Spleen (tissue), 11 donors: ENCODE measurements at regions not wholly inside any gene's neighbourhood (a gene's known extent, or its start where the extent isn't known, plus 50 kb on each side); places are given as distances from the start of the nearest gene placed in this dataset.

Experiments used
- DNase-seq: peaks from one replicate; pipeline ENCODE4 v3.0.0-alpha.2; 2020
- H3K27ac ChIP-seq, 8 donors: fragments of 200-600 bp; sonication (generic) in 7 of 8; 1 replicate in 4 of 8; 2 replicates in 4 of 8; pipeline versions ENCODE4 v1.5.0 to v1.8.0; 2016 to 2021; ENCODE audit warnings: inconsistent platforms in 4 of 8, mild to moderate bottlenecking in 4 of 8, moderate library complexity in 1 of 8
- H3K27me3 ChIP-seq, 7 donors: fragments of 200-600 bp; sonication (generic) in 6 of 7; replicated peaks in 1 of 7; 1 replicate in 4 of 7; 2 replicates in 3 of 7; pipeline versions ENCODE4 v1.5.0 to v1.8.0; 2016 to 2021; ENCODE audit warnings: inconsistent platforms in 3 of 7, mild to moderate bottlenecking in 1 of 7
- H3K36me3 ChIP-seq, 6 donors: fragments of 200-600 bp; sonication (generic) in 5 of 6; 1 replicate in 4 of 6; 2 replicates in 2 of 6; pipeline versions ENCODE4 v1.5.0 to v1.8.0; 2016 to 2021; ENCODE audit warnings: inconsistent platforms in 2 of 6
- H3K4me1 ChIP-seq, 6 donors: fragments of 200-600 bp; sonication (generic) in 5 of 6; 1 replicate in 3 of 6; 2 replicates in 3 of 6; pipeline versions ENCODE4 v1.5.0 to v1.8.0; 2016 to 2021; ENCODE audit warnings: inconsistent platforms in 3 of 6
- H3K4me3 ChIP-seq, 8 donors: fragments of 200-600 bp; sonication (generic) in 7 of 8; 1 replicate in 4 of 8; 2 replicates in 4 of 8; pipeline versions ENCODE4 v1.5.0 to v1.8.0; 2016 to 2021; ENCODE audit warnings: inconsistent platforms in 4 of 8, mild to moderate bottlenecking in 4 of 8, moderate library complexity in 2 of 8
- H3K9me3 ChIP-seq, 8 donors: fragments of 200-600 bp; sonication (generic) in 7 of 8; 1 replicate in 4 of 8; 2 replicates in 4 of 8; pipeline versions ENCODE4 v1.5.0 to v1.8.0; 2016 to 2021; ENCODE audit warnings: inconsistent platforms in 4 of 8
- POLR2A ChIP-seq, 3 donors: fragments of 450-650 bp; IDR thresholded peaks; one replicate each; pipeline ENCODE4 v1.5.1; 2017; ENCODE audit warnings: antibody characterized with exemption in 3 of 3, mild to moderate bottlenecking in 1 of 3
- POLR2AphosphoS5 ChIP-seq, 3 donors: sonication (generic); formaldehyde crosslinking; IDR thresholded peaks; one replicate each; pipeline ENCODE4 v1.5.1; 2017; ENCODE audit warnings: antibody characterized with exemption in 3 of 3
- WGBS, 5 donors: extraction: QIAGEN DNeasy Blood & Tissue Kit in 3 of 5; methylation state at CpG; one replicate each; pipeline versions ENCODE4 v1.1.5 to v1.1.7; 2013 to 2018; 5-methylcytosine and 5-hydroxymethylcytosine counted together
- intact Hi-C: fragments of 100-400 bp; cut with DNase I; formaldehyde crosslinking; loops from one replicate; pipeline ENCODE4 v1.15.0; 2023; ENCODE audit warnings: low total_unique reads
- TF ChIP-seq, protein P1 (sequence below), 11 experiments: fragments of 200-600 bp in 7 of 11; fragments of 450-650 bp in 4 of 11; sonication (generic) in 4 of 11; IDR thresholded peaks in 8 of 11; conservative IDR thresholded peaks in 3 of 11; 1 replicate in 7 of 11; 2 replicates in 4 of 11; pipeline versions ENCODE4 v1.4.0 to v1.8.0; 2016 to 2021; ENCODE audit warnings: antibody characterized with exemption in 11 of 11, inconsistent platforms in 4 of 11, mild to moderate bottlenecking in 1 of 11
- donor health status: healthy with polysubstance abuse.
- donor health status: DM: no; HTN: no; CAD: no; lungs with moderate emphysema.
- donor health status: DM: no; HTN: no; CAD: no.
- donor health status: Bipolar disorder and iron deficiency.
- donor health status: healthy.
- donor health status: DM: no; HTN: no; CAD: no.
- donor health status: DM: yes; HTN: yes; CAD: no.

- Histone ChIP-seq H3K9me3 (no peaks in the 10 kb centered on the region), H3K27ac (no peak overlapping the region), H3K27me3 (no peaks in the 10 kb centered on the region), H3K36me3 (no peaks in the 10 kb centered on the region), H3K4me3 (no peak overlapping the region), H3K4me1 (no peaks in the 10 kb centered on the region)
- TF ChIP-seq POLR2A (IDR thresholded peaks at IDR 0.05) (no peak), POLR2AphosphoS5 (IDR thresholded peaks at IDR 0.05) (no peak)
- TF ChIP-seq, protein P1, sequence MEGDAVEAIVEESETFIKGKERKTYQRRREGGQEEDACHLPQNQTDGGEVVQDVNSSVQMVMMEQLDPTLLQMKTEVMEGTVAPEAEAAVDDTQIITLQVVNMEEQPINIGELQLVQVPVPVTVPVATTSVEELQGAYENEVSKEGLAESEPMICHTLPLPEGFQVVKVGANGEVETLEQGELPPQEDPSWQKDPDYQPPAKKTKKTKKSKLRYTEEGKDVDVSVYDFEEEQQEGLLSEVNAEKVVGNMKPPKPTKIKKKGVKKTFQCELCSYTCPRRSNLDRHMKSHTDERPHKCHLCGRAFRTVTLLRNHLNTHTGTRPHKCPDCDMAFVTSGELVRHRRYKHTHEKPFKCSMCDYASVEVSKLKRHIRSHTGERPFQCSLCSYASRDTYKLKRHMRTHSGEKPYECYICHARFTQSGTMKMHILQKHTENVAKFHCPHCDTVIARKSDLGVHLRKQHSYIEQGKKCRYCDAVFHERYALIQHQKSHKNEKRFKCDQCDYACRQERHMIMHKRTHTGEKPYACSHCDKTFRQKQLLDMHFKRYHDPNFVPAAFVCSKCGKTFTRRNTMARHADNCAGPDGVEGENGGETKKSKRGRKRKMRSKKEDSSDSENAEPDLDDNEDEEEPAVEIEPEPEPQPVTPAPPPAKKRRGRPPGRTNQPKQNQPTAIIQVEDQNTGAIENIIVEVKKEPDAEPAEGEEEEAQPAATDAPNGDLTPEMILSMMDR (IDR thresholded peaks at IDR 0.05 in 8 of 11, conservative IDR thresholded peaks at IDR 0.05 in 3 of 11), result no peak
- 57 to 82% (median 69%) methylated on average over 3 of the region's 3 CpGs for WGBS, 5 donors
- intact Hi-C loops, result no loop called here
- no peak for DNase-seq
These were observed 310.5 kb upstream of the IRX5 start for GRCh38 chr16:54620197-54620596.

- Histone ChIP-seq H3K9me3 (no peaks in the 10 kb centered on the region), H3K27me3 (no peaks in the 10 kb centered on the region), H3K27ac (no peak overlapping the region), H3K4me1 (no peaks in the 10 kb centered on the region), H3K4me3 (no peak overlapping the region), H3K36me3 (no peaks in the 10 kb centered on the region)
- intact Hi-C loops, result no loop called here
- 67 to 83% (median 73%) methylated on average over 5 of the region's 5 CpGs for WGBS, 5 donors
- no peak for DNase-seq
- TF ChIP-seq POLR2AphosphoS5 (IDR thresholded peaks at IDR 0.05) (no peak), POLR2A (IDR thresholded peaks at IDR 0.05) (no peak)
- TF ChIP-seq, protein P1 (IDR thresholded peaks at IDR 0.05 in 8 of 11, conservative IDR thresholded peaks at IDR 0.05 in 3 of 11), result no peak
These were observed 314.1 kb upstream of the IRX5 start for GRCh38 chr16:54616610-54617009.

DNA sequence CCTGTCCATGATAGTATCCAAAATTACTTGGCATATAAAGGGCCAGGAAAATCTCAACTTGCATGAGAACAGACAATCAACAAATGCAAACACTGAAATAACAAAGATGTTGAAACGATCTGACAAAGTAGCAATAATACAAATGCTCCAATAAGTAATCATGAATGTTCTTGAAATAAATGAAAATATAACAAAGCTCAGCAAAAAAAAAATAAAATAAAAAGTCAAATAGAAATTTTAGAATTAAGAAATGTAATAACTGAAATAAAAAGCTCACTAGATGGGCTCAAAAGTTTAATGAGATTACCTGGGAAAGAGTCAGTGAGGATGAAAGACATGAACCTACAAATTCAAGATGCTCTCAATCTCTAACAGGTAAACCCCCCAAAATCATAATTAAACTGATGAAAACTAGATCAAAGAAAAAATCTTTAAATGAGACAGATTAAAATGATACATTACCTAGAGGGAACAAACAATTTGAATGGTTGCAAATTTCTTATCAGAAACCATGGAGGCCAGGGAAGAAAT lies 319.0 kb upstream of the IRX3 start:
- no peak for TF ChIP-seq POLR2A (IDR thresholded peaks at IDR 0.05)
- H3K27ac ChIP-seq, result no peak overlapping the region
- intact Hi-C loops, result no loop called here
- H3K27me3 ChIP-seq, result peaks cover 0 to 3% (median 0%) of the 10 kb centered on the region in 7 donors
- H3K4me3 ChIP-seq, result no peak overlapping the region
- H3K4me1 ChIP-seq, result no peaks in the 10 kb centered on the region
- H3K36me3 ChIP-seq, result no peaks in the 10 kb centered on the region
- 77 to 88% (median 85%) methylated on average over 1 of the region's 1 CpG for WGBS, 5 donors
- no peak for DNase-seq
- H3K9me3 ChIP-seq, result peaks cover 0 to 58% (median 41%) of the 10 kb centered on the region in 8 donors

DNA sequence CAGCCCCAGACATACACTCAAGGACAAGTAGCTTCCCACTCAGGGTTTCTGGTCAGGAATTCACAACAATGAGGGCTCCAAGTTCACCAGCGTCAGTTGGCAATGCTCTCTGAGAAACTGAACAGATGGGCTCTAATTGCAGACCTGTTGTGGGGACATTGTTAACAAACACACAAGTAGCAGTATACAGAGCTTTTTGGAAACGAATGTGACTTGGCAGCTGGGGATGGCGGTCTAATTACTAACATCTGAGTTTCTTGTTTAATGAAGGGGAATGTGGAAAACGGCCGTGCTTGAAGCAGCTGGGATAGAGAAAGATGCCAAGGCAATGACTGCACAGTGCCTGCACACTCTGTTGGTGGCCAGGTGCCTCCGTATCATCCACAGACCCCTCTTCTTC lies 316.1 kb upstream of the IRX3 start:
- Histone ChIP-seq H3K36me3 (no peaks in the 10 kb centered on the region), H3K4me3 (no peak overlapping the region), H3K9me3 (peaks cover 0 to 80% (median 42%) of the 10 kb centered on the region in 8 donors), H3K4me1 (no peaks in the 10 kb centered on the region), H3K27me3 (peaks cover 0 to 3% (median 0%) of the 10 kb centered on the region in 7 donors), H3K27ac (no peak overlapping the region)
- intact Hi-C loops, result no loop called here
- DNase-seq, result no peak
- 78 to 91% (median 82%) methylated on average over 6 of the region's 6 CpGs for WGBS, 5 donors
- TF ChIP-seq, protein P1 (IDR thresholded peaks at IDR 0.05 in 8 of 11, conservative IDR thresholded peaks at IDR 0.05 in 3 of 11), result no peak

DNA sequence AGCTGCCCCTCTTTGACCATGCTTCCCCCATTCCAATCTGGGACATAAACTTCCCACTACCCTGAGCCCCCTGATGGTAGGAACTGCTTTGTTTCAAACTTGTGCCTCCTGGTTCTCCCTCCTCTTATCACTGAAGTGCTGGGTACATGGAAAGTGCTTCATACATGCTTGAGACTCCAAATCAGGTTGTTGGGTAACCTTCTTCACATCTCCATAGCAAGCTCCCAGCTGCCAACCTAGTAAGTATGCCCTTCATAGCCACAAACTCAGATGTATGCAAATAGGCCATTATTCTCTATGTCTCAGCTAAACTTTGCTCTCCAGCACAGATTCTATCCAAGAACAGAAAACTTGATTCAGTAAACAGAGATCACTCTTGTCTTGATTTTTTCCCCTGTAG lies 310.6 kb upstream of the IRX3 start:
- Histone ChIP-seq H3K27ac (no peak overlapping the region), H3K4me1 (no peaks in the 10 kb centered on the region), H3K4me3 (no peak overlapping the region), H3K9me3 (peaks cover 0 to 37% (median 17%) of the 10 kb centered on the region in 8 donors), H3K27me3 (peaks cover 0 to 38% (median 0%) of the 10 kb centered on the region in 7 donors), H3K36me3 (no peaks in the 10 kb centered on the region)
- no peak for DNase-seq
- TF ChIP-seq, protein P1 (IDR thresholded peaks at IDR 0.05 in 8 of 11, conservative IDR thresholded peaks at IDR 0.05 in 3 of 11), result no peak
- TF ChIP-seq POLR2A (IDR thresholded peaks at IDR 0.05), result no peak
- TF ChIP-seq POLR2AphosphoS5 (IDR thresholded peaks at IDR 0.05), result no peak
- intact Hi-C loops, result no loop called here
